ENCODE measurements at regions not wholly inside any gene's neighbourhood (a gene's known extent, or its start where the extent isn't known, plus 50 kb on each side); places are given as distances from the start of the nearest gene placed in this dataset.

DNA sequence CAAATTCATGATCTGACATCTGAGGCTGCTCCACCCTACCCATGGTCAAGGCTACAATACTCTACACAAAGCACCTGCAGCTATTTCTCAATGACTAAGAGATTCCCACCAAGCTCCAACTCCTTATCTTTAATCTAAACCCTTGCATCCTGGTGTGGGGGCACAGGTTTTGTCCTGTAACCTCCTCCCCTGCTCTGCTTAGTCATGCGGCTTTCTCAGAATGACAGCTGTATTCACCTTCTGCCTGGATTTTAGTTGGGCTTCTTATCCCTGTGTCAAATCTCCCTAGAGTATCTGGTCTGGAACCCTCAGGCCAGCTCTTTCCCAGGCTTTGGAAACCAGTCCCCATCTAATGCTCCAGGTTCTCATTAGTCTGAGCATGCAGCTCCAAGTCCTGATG lies 159.0 kb downstream of the BARHL2 start:
- DNase-seq: no peak

DNA sequence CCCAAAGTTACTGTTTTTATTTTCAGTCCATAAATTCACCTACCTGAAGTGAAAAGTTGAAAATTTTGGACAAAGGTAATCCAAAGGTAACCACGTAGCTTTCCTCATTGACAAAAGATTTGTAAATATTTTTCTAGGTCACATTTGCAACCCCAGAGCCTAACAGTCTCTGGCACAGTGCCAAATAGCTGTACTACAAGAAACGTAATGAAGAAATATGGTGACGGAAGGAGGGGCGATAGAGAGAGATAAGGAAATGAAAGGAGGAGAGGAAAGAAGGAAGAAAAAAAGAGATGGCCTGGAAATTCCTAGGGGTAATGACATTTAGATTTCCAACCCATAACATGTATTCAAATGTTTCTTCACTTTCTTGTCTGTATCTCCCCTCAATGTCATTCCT lies 159.4 kb downstream of the BARHL2 start:
- no peak for DNase-seq

DNA sequence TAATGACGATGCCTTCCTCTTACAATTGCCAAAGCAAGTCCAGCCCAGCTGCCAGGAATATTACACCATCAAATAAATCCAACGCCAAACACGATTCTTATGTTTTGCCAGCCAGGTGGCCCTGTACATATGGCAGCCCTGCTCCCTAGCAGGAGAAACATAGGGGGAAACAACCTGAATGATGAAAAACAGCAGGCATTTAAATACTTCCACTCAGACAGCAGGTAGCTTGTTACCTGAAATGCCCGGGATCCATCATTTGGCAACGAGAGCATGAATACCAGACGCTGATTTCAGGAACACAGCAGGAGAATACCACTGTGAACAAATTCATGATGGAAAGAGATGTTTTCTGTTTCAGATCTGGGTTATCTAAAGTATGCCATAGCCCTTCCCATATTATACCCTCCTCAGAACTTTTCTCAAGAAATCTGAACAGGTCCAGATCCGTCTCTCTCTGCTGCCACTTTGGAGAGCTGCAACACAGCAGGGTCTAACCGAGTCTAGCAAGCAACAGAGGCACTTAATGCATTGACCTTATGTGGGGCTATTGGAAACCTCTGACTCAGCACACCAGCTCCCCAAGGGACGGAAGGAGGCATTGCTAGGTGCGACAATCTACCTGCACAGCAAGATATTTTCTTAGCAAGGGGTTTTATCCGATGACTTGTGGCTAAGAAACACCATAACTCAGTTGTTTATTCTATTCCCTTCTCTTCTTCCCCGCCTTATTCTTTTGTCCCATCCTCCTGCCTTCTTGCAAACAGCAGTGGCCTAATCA lies 166.3 kb downstream of the BARHL2 start:
- DNase-seq: no peak

DNA sequence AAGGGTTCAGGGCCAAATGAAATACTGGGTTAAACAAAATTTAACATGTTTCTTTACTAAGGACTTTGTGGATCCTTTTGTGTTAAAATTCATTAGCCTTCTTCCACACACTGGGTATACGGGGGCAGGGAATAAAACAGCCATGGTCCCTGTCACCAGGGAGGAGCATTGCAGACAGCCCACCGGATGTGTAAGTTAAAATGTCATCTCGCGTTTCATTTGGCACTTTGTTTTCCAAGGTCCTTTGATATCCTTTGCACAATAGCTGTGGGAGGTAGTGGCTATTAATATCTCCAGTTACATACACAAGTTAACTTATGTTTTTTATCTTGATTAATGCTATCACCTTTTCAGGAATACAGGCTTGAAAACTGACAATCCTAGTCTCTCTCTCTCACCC lies 172.7 kb downstream of the BARHL2 start:
- DNase-seq: no peak

DNA sequence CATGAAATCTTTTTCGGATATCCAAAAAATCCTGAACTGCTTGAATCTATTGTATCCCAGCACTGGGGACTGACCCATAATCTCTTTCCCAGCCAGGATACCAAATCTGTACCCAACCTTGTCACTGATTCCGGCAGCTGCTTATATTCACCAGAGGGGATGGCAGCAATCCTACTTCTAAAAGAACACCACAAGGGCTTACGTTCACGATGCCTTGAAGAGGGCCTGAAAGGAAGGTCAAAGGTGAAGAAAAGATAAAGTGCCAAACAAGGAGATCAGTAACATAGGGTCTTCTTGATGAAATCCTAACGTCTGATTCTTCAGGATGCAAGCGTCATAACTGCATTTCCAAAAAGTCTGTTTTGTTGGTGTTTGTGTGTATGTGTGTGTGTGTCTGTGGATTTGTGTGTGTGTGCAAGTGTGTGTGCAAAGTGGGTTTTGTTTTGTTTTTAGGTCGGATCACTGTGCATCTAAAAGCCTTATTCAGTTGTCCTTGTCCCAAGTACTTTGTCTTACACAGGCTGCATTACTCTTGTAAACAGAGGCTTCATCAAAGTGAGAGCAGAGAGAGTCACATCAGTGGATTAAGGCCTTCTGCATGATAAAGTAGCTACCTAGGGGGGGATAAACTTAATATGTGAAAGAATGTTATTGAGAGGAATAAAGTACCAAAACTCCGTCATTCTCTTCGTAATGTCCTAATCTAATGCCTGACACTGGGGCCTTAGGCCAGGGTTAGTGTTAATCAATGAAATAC lies 179.3 kb downstream of the BARHL2 start:
- DNase-seq: no peak

DNA sequence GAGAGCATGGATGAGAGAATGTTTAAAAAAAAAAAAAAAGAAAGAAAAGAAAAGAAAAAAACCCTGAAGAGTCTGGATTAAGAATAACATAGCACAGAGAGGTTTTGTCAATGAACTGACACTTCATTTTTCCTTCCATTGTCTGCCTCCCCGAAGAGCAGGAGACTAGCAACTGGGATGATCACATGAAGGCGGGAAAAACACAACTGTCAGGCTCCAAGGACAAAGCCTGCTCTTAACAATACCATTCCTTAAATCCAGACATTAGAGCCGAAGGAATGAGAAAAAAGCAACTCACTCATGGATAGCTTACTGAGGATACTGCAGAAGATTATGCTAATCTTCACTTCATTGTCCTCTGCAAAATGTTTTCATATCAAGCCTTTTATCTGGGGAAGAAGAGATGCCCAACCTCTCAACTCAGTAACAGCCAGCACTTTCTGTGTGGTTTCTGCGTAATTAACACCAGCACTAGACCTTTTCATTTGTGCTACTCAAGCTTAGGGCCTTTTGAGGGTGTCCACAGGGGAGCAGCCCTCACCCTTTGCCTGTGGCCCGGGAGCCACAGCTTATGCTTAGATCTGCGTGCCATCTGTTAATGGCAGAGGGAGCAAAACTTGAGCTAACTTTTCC lies 182.3 kb downstream of the BARHL2 start:
- DNase-seq: no peak

DNA sequence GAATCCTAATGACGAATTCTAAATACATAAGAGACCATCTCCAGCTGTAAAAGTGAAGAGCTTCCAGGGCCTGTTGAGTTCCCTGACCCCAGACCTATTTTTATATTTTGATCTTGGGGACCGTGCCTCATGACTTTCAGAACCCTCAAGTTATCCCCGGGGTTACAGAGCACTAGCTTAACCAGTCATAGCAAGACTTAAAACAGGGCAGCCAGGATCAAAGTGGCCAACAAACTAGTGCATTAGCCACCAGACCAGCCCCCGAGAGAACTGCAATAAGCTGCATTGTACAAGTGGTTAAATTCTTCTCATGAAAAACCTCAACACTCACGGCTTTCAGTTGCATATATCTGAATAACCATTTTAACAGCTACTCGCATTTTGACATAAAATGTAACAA lies 183.0 kb downstream of the BARHL2 start:
- no peak for DNase-seq

DNA sequence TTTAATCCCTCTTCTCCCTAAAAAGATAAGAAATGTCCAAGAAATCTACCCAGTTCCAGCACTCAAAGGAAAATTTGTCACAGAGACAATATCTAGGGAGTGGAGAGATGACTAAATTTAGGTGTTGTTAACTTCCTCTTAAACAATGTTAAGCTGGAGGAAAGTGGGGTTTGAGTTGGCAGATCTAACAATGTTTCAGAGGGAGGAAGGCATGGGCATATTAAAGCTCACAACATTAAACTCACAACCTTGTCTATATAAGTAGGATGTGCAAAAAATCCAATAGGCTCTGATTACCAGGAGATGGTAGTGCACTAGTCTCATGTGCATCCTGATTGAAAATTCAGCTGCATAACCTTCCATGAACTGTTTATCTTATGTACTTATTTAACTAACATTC lies 190.1 kb downstream of the BARHL2 start:
- DNase-seq: no peak

DNA sequence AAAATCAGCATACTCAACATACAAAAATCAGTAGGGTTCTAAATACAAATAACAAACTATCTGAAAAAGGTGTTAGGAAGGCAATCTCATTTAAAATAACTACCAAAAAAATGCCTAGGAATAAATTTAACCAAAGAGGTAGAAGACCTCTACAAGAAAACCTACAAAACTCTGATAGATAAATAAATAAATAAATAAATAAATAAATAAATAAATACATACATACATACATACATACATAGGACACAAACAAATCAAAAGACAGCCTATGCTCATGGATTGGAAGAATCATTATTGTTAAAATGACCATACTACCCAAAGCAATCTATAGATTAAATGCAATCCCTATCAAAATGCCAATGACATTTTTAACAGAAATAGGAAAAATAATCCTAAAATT lies 194.7 kb downstream of the BARHL2 start:
- DNase-seq: no peak

DNA sequence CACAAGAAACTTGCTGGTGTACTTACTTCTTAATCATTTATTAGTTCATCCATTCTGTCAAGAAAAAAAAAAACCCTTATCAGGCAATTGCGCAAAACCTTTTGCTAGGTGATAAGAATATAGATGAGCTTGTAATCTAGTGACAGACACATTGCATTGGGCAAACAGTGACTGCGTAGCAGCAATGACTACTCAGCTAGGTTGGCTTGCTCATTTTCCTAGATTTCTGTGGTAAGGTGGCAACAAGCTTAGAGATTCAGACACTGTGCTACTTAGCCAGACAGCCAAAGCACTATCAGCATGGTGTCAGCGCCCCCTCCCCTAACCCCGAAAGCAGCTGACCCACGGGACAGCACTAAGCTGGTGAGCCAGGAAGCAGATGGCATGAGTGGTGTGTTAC lies 203.1 kb downstream of the BARHL2 start:
- DNase-seq: no peak

DNA sequence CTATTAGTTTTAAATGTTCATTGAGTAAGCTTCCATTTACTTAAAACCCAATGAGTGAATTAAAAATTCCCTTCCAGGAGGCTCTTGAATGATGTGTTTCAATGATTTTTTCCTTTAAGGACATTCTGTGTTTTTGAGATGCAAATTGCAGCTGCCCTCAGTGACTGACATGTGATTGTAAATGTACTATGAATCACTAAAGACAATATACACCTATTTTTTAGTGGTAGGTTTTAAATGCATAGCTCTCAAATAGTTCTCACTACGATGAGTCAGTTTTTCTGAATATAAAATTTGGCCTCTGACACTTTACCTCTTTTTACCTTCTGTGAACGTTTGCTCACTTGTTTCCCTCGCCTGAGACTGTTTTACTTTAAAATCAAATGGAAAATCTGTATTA lies 204.7 kb downstream of the BARHL2 start:
- no peak for DNase-seq

DNA sequence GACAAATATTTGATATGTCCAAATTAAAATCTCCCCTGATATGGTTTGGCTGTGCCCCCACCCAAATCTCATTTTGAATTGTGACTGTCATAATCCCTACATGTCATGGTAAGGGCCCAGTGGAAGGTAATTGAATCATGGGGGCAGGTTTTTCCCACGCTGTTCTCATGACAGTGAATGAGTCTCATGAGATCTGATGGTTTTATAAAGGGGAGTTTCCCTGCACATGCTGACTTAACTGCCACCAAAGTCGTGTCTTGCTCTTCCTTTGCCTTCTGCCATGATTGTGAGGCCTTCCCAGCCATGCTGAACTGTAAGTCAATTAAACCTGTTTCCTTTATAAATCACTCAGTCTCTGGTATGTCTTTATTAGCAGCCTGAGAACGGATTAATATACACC lies 207.0 kb downstream of the BARHL2 start:
- no peak for DNase-seq

DNA sequence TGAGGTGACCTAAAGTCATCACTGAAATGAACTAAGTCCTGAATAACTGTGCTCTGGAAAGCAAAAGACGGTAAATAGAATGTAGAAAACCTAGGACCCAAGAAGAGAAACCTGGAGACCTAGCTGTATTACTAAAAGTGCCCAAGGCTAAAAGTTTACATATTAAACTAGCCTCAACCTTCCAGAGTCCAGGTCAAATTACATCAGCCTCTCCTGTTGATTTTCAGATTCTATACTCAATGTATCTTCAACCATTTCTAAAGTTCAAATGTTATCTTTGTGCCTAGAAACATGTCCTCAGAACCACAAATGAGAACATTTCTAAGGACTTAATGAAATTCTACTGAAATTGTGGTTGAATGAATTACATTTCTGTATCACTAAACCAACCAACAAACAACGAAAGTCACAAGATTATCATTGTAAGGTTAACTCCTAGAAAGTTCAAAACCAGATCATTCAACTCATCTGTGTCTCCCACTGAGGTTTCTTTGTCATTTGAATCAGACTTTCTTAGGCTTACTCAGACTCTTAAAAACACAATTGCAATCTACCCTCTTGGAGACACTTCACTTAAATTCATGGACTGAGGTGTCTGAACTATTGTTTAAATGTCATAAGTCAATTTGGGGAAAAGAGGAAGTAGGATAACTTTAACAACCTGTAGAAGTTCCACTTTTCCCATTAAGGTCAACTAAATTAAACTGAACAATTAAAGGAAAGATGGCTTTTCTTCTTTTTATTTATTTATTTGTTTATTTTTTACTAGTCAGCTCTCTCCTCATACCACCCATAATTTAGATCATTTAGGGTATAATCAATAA lies 207.7 kb downstream of the BARHL2 start:
- DNase-seq: no peak

DNA sequence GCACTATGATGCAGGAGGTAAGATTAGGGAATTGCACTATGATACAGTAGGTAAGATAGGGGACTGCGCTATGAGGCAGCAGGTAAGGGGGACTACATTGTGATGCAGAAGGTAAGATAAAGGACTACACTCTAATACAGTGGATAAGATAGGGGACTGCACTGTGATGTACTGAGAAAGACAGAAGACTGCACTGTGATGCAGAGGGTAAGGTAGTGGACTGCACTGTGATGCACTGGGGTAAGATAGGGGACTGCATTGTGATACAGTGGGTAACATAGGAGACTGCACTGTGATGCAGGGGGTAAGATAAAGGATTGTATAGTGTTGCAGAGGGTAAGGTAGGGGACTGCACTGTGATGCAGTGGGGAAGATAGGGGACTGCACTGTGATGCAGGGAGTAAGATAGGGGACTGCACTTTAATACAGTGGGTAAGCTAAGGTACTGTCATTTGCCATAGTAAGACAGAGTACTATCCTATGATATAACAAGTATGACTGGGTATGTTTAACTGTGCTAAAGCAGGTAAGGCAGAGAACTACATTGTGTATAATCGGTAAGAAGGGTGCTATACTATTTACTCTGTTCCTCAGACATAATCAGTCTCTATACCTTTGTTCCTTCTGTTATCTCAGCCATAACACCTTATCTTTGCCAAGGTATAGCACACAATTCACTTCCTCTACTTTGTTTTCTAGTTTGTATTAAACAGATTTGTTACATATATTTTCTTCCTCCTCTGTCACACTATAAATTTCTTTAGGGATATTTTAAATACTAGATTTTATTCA lies 208.5 kb downstream of the BARHL2 start:
- DNase-seq: no peak

DNA sequence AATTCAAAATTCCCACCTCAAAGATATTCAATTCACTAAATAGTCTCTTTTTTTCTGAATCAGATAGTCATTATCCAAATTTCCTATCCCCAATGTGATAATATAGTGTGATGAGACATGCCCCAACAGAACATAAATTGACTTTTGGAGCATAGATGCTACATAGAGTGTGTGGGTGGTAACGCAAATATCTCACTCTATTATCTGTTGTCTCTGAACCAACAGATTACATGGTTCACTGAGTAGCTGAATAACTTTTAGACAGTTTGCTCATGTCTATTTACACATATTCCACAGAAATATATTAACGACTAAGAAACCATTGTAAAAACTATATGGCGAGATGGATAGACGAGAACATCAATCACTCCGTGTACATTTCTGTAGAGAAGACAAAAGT lies 209.9 kb downstream of the BARHL2 start:
- no peak for DNase-seq

DNA sequence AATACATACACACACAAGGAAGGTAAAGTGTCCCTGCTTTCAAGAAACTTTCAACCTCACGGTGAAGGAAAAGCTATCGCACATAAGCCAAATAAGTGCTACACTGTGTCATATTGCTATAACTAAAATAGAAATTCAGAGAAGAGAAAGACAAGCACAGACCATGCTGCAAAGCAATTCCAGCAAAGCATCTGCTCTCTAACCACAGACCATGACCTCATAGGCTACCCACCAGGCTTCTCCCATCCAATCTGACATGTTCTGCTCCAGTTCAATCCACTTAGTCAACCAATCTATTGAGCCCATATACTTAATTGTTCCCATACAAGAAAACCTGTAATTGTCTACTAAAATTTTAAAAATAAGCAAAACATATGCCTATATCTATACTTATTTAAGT lies 211.3 kb downstream of the BARHL2 start:
- no peak for DNase-seq

DNA sequence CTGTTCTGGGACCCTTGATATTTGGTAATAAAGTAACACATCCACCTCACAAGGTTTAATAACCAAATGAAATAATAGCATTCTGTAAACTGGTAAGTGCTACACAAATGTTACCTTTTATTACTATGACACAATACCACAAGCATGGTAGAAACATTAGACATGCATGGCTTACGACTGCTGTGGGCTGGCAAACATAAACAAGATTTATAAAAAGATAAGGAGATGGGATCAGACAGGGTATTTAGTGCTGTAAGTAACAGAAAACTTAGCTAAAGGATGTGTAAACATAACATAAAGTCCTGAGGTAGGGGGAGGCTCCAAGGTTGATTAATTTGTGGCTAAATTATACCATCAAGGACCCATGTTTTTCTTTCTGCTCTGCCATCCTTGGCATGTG lies 212.6 kb downstream of the BARHL2 start:
- DNase-seq: no peak

DNA sequence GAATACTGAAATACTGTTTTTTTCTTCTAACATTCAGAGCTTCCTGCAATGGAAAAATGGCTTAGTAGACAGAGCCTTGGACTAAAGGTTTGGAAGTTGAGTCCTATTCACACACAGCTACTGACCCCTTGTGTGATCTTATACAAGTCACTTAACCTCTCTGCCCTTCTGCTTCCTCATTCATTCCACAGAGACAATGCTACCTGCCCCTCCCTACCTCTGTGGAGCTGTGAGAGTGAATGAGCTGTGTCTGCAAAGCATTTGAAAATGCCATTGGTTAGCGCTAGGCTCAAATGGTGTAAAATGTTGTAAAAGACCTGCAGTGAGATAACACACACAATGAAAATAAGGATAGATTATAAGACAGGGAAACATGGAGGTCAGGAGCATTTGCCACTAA lies 214.4 kb downstream of the BARHL2 start:
- no peak for DNase-seq

DNA sequence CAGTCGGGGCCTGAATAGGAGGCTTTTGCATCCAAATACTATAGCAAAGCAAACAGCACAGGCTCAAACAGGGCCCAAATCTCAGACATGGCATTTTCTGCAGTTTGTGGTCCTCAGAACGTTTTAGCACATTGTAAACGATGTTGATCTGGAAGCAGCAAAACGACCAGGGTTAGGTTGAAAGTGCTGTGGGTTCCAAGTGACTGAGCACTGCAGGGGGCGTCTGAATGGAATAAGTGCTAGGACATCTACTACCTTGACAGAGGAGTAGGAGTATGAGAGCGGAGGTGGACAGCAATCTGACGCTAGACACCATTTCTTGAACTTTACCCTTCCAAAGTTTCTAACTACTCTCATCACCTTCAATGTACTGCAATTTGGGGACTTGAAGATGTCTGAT lies 214.9 kb downstream of the BARHL2 start:
- no peak for DNase-seq

DNA sequence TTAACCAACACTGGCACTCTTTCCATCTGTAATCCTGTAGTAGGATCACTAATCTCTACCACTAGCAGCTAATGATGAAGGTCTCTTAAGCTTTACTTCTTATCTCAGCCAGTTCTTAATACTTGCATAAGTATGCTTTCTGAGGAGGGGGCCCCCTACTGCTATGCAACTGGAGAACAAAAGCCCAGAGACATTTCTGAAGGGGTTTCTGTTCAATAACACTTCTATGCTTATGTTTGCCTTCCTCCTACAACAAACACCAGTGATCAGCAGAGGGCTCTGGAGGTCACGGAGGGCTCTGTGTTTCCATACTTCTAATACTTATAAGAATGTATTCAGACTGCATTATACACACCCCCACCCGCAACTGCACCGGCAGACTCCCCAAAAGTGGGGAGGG lies 215.8 kb downstream of the BARHL2 start:
- DNase-seq: no peak

DNA sequence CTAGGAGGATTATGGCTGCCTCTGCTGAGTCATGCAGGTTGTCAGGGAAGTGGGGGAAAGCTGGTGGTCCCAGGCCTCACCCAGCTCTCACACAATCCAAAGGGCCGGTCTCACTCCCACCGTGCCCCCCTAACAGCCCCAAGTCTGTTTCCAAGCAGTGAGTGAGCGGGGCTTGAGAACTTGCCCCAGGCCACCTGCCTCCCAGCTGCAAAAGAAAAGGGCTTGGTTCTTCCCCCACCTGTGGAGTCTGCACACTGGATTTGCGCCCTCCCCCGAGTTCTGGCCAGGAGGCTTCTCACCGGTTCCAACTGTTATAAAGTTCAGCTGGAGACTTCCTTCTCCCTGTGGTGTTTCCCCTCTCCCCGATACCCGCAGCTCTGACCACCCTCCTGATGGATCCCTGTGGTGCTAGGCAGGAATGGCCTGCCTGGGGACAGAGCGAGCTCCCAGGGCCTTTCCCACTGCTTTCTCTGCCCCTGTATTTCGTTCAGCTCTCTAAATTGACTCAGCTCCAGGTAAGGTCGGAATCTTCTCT lies 222.3 kb downstream of the BARHL2 start:
- no peak for DNase-seq

DNA sequence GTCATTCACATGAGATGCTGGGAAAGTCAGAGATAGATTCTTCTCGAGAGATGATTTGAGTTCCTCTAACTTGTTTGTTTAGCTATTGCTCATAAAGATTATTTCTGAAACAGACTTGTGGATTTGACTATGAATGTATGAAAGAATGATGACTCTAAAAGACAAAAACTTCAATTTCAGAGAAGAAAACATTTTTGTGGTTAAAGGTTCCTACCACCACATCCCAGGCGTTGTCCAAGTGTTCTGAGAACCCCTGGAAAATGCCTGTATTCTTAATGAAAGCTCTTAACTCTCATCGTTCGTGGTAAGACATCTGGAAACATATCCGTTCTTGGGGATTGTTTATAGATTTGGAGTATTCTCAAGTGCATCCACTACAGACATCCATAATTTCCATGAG lies 228.7 kb downstream of the BARHL2 start:
- no peak for DNase-seq
